Common myeloid progenitor, CD34-positive (primary cell): ENCODE measurements at regions not wholly inside any gene's neighbourhood (a gene's known extent, or its start where the extent isn't known, plus 50 kb on each side); places are given as distances from the start of the nearest gene placed in this dataset.

Source experiments
- CTCF ChIA-PET: fragments of 350-600 bp; sonication (Branson Sonifier 250); formaldehyde crosslinking; loops from one replicate; lab custom pipeline; 2021; ENCODE audit warnings: antibody characterized with exemption; lab: Charles Lee
- POLR2A ChIA-PET: fragments of 350-600 bp; sonication (Branson Sonifier 250); formaldehyde crosslinking; loops from one replicate; lab custom pipeline; 2021; ENCODE audit warnings: antibody characterized with exemption; lab: Charles Lee
- DNase-seq, 3 donors: peaks; one replicate each; pipeline versions ENCODE4 v3.0.0 to v3.0.0-alpha.2; 2013
- H3K27ac ChIP-seq, 2 experiments: 1 replicate in 1 of 2; 2 replicates in 1 of 2; pipeline ENCODE4 v1.7.0; 2013; ENCODE audit warnings: inconsistent platforms in 2 of 2, low read length in 2 of 2, mild to moderate bottlenecking in 2 of 2, low read depth in 1 of 2, moderate library complexity in 1 of 2; ENCODE audit not compliant: severe bottlenecking in 2 of 2, insufficient read depth in 1 of 2, poor library complexity in 1 of 2
- H3K27me3 ChIP-seq, 5 experiments: replicated peaks in 2 of 5; 1 replicate in 3 of 5; 2 replicates in 2 of 5; pipeline versions ENCODE4 v1.6.1 to v1.7.0; 2013; ENCODE audit warnings: low read length in 4 of 5, mild to moderate bottlenecking in 2 of 5, moderate library complexity in 2 of 5, inconsistent platforms in 1 of 5; ENCODE audit not compliant: insufficient read depth in 5 of 5, control insufficient read depth in 4 of 5
- H3K36me3 ChIP-seq, 4 experiments: 1 replicate in 2 of 4; 2 replicates in 2 of 4; pipeline versions ENCODE4 v1.6.1 to v1.7.0; 2013; ENCODE audit warnings: low read length in 3 of 4, control low read depth in 1 of 4, mild to moderate bottlenecking in 1 of 4; ENCODE audit not compliant: control insufficient read depth in 4 of 4, insufficient read depth in 4 of 4
- H3K4me1 ChIP-seq, 4 experiments: 1 replicate in 3 of 4; 2 replicates in 1 of 4; pipeline versions ENCODE4 v1.6.1 to v1.7.1; 2013; ENCODE audit warnings: low read length in 3 of 4, mild to moderate bottlenecking in 3 of 4, control low read depth in 1 of 4, inconsistent platforms in 1 of 4, moderate library complexity in 1 of 4; ENCODE audit not compliant: control insufficient read depth in 4 of 4, insufficient read depth in 4 of 4; ENCODE audit errors: control extremely low read depth in 1 of 4
- H3K4me3 ChIP-seq, 7 experiments: 1 replicate in 4 of 7; 2 replicates in 3 of 7; pipeline versions ENCODE4 v1.5.1 to v1.7.0; 2013; ENCODE audit warnings: mild to moderate bottlenecking in 7 of 7, low read length in 6 of 7, moderate library complexity in 6 of 7, inconsistent platforms in 2 of 7, low read depth in 2 of 7, control low read depth in 1 of 7; ENCODE audit not compliant: insufficient read depth in 4 of 7, control insufficient read depth in 1 of 7; ENCODE audit errors: extremely low read depth in 1 of 7
- H3K9me3 ChIP-seq, 5 experiments: 1 replicate in 4 of 5; 2 replicates in 1 of 5; pipeline versions ENCODE4 v1.6.1 to v1.7.1; 2013; ENCODE audit warnings: low read length in 4 of 5, mild to moderate bottlenecking in 2 of 5, inconsistent platforms in 1 of 5, low read depth in 1 of 5, moderate library complexity in 1 of 5; ENCODE audit not compliant: control insufficient read depth in 4 of 5, insufficient read depth in 2 of 5; ENCODE audit errors: control extremely low read depth in 1 of 5
- WGBS: methylation state at CpG from one replicate; pipeline ENCODE4 v1.1.5; 2013; ENCODE audit not compliant: insufficient coverage; 5-methylcytosine and 5-hydroxymethylcytosine counted together

DNA sequence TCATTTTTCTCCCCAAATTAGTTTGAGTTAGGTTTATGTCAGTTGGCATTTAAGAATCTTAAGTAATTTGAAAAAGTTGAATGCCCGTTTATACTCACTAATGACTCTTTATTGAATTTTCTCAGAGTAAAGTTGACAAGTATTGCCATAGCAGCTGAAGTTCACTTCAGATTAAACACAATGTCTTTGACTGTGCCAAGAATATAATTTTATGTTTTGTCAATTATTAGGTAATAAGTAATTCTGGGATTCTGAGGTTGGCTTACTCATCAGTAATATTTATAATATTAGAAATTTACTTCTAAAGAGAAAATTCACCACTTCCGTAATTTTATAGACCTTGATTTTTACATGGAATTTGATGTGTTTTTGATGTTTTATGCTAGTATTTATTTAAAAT is 369.3 kb upstream of the TMPRSS15 start:
- no peak overlapping the region for H3K27ac ChIP-seq
- no peaks in the 10 kb centered on the region for H3K27me3 ChIP-seq
- no peak overlapping the region for H3K4me3 ChIP-seq
- H3K9me3 ChIP-seq = peaks cover 0 to 5% (median 0%) of the 10 kb centered on the region in 5 experiments
- CTCF ChIA-PET = no interaction called here
- H3K36me3 ChIP-seq = no peaks in the 10 kb centered on the region
- POLR2A ChIA-PET = no interaction called here
- DNase-seq = no peak
- no CpG with 5 or more reads among the region's 2 CpGs for WGBS
- H3K4me1 ChIP-seq = no peaks in the 10 kb centered on the region

DNA sequence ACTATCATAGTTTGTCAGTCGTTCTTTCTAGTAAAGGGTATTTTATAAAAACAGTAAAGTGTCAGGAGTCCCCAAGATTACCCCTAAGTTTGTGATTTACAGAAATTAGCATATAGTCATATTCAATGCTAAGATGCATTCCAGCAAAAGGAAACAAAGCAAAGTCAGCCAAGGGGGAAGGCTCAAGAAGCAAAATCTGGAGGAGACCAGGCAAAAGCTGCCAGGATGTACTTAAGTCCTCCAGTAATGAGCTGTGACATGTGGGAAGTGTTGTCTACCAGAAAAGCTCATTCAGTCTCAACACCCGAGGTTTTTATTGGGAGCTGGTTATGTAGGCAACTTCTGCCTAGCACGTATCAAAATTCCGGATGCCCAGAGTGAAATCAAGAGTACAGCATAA is 373.4 kb upstream of the TMPRSS15 start:
- no peak overlapping the region for H3K4me3 ChIP-seq
- CTCF ChIA-PET = no interaction called here
- no peak overlapping the region for H3K27ac ChIP-seq
- DNase-seq = no peak
- H3K9me3 ChIP-seq = peaks cover 0 to 5% (median 0%) of the 10 kb centered on the region in 5 experiments
- H3K27me3 ChIP-seq = no peaks in the 10 kb centered on the region
- H3K36me3 ChIP-seq = no peaks in the 10 kb centered on the region
- POLR2A ChIA-PET = no interaction called here
- H3K4me1 ChIP-seq = no peaks in the 10 kb centered on the region
- WGBS = 100% methylated on average over 3 of the region's 4 CpGs

DNA sequence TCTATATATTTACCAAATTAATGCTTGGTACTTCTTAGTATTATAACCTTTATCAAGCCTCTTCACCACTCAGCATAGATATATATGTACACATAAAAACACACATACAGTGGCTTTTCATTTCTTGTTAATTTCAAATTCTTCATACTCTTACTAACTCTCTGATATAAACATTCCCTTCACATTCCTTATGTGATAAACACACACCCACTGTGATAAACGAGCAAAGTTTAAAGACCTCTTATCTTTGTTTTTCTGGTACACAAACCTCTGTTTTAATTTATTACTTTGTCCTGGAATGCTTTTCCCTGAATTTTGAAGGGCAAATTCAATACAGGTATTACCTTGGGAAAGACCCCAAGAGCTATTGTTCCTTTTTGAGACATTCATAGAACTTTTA is 379.1 kb upstream of the TMPRSS15 start:
- ChIA-PET POLR2A (no interaction called here), CTCF (no interaction called here)
- no peaks in the 10 kb centered on the region for H3K36me3 ChIP-seq
- no peak overlapping the region for H3K27ac ChIP-seq
- no peak overlapping the region for H3K4me3 ChIP-seq
- no peaks in the 10 kb centered on the region for H3K9me3 ChIP-seq
- no peak for DNase-seq
- no peaks in the 10 kb centered on the region for H3K27me3 ChIP-seq
- no peaks in the 10 kb centered on the region for H3K4me1 ChIP-seq
- 88% methylated on average over 1 of the region's 1 CpG for WGBS

DNA sequence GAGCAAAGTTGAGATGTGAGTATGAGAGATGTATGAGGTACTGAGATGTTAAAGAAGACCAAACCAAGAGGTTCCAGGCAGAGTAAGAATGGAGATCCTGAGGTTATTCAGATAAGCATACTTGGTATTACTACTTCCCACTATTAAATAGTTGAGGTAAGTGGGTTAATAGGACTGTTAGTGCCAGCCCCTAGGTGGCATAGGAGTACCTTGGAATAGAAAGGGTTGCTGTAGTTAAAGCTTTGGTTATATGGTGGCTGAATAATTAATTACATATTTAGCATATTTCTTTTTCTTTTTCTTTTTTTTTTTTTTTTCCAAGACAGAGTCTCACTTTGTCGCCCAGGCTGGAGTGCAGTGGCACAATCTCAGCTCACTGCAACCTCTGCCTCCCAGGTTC is 397.9 kb upstream of the TMPRSS15 start:
- ChIA-PET CTCF (no interaction called here), POLR2A (no interaction called here)
- WGBS = no CpG with 5 or more reads among the region's 1 CpG
- H3K27ac ChIP-seq = no peak overlapping the region
- H3K4me3 ChIP-seq = no peak overlapping the region
- H3K4me1 ChIP-seq = no peaks in the 10 kb centered on the region
- H3K36me3 ChIP-seq = no peaks in the 10 kb centered on the region
- DNase-seq = peak in 2 of 3 donors; percentile 0 to 1
- no peaks in the 10 kb centered on the region for H3K27me3 ChIP-seq
- no peaks in the 10 kb centered on the region for H3K9me3 ChIP-seq

DNA sequence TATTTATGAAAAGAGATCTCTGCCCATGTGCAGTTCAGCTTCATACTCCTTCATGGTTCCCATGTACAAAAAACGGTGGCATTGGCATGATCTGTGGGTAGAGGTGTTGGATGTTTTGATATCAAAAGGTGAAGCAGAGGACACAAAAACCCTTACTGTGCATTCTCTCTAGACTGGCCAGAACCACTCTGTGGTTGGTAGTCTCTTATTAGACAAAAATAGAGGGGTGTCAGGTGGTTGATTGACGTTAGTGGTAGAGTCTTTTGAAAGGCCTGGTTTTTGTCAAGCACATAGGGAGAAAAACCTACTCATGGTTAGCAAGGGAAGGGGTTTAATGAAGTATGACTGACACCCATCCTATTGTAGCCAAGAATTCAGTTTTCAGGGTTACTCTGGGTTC is 400.0 kb upstream of the TMPRSS15 start:
- ChIA-PET CTCF (no interaction called here), POLR2A (no interaction called here)
- H3K27ac ChIP-seq = no peak overlapping the region
- no peak for DNase-seq
- WGBS = 100% methylated on average over 2 of the region's 2 CpGs
- H3K9me3 ChIP-seq = no peaks in the 10 kb centered on the region
- no peaks in the 10 kb centered on the region for H3K4me1 ChIP-seq
- no peaks in the 10 kb centered on the region for H3K36me3 ChIP-seq
- no peak overlapping the region for H3K4me3 ChIP-seq
- H3K27me3 ChIP-seq = no peaks in the 10 kb centered on the region

DNA sequence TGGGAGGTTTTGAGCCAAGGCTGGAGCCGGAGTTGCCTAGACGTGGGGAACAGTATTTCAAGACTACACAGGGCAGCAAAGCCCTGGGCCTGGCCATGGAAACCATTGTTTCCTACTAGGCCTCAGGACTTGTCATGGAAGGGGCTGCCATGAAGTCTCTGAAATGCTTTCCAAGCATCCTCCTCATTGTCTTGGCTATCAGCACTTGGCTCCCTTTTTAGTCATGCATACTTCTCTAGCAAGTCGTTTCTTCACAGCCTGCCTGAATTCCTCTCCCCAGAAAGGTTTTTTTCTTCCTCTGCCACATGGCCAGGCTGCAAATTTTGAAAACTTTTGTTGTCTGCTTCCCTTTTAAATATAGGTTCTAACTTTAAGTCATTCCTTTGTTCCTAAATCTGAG is 406.6 kb upstream of the TMPRSS15 start:
- ChIA-PET CTCF (no interaction called here), POLR2A (no interaction called here)
- Histone ChIP-seq H3K4me3 (no peak overlapping the region), H3K36me3 (no peaks in the 10 kb centered on the region), H3K4me1 (no peaks in the 10 kb centered on the region), H3K27ac (no peak overlapping the region), H3K9me3 (no peaks in the 10 kb centered on the region), H3K27me3 (no peaks in the 10 kb centered on the region)
- WGBS = 96% methylated on average over 3 of the region's 3 CpGs
- no peak for DNase-seq

DNA sequence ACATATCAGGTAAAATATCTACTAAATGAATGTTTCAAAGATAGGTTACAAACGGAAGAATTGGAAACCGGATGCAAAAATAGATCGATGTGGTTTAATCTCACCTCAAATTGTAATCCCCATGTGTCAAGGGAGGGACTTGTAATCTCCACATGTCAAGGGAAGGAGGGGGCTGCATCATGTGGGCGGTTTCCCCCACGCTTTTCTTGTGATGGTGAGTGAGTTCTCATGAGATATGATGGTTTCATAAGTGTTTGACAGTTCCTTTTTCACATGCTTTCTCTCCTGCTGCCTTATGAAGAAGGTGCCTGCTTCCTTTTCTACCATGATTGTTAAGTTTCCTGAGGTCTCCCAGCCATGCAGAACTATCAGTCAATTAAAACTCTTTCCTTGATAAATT is 408.7 kb upstream of the TMPRSS15 start:
- Histone ChIP-seq H3K9me3 (no peaks in the 10 kb centered on the region), H3K27me3 (no peaks in the 10 kb centered on the region), H3K36me3 (no peaks in the 10 kb centered on the region), H3K4me1 (no peaks in the 10 kb centered on the region), H3K4me3 (no peak overlapping the region), H3K27ac (no peak overlapping the region)
- WGBS = 100% methylated on average over 2 of the region's 5 CpGs
- DNase-seq = no peak
- CTCF ChIA-PET = no interaction called here
- POLR2A ChIA-PET = no interaction called here
